GM06990 (cell line): ENCODE measurements at regions not wholly inside any gene's neighbourhood (a gene's known extent, or its start where the extent isn't known, plus 50 kb on each side); places are given as distances from the start of the nearest gene placed in this dataset.

Experiments
- DNase-seq: peaks from one replicate; pipeline ENCODE4 v3.0.0-alpha.2; 2011; ENCODE audit not compliant: insufficient read length; ENCODE audit errors: extremely low read depth
- H3K27me3 ChIP-seq: replicated peaks from 2 replicates; pipeline ENCODE4 v1.6.0; 2011; ENCODE audit warnings: low read length; ENCODE audit not compliant: control insufficient read depth, insufficient read depth
- H3K36me3 ChIP-seq: 2 replicates; pipeline ENCODE4 v1.5.1; 2011; ENCODE audit warnings: low read length; ENCODE audit not compliant: control insufficient read depth, insufficient read depth
- H3K4me3 ChIP-seq: replicated peaks from 2 replicates; pipeline ENCODE4 v1.5.1; 2011; ENCODE audit warnings: low read depth, mild to moderate bottlenecking, control low read depth, low read length
- TF ChIP-seq, protein P1 (sequence below): IDR thresholded peaks from 2 replicates; pipeline ENCODE4 v1.5.1; 2011; ENCODE audit warnings: low read length, control low read depth, mild to moderate bottlenecking, inconsistent platforms; ENCODE audit not compliant: insufficient read depth, poor library complexity, severe bottlenecking

DNA sequence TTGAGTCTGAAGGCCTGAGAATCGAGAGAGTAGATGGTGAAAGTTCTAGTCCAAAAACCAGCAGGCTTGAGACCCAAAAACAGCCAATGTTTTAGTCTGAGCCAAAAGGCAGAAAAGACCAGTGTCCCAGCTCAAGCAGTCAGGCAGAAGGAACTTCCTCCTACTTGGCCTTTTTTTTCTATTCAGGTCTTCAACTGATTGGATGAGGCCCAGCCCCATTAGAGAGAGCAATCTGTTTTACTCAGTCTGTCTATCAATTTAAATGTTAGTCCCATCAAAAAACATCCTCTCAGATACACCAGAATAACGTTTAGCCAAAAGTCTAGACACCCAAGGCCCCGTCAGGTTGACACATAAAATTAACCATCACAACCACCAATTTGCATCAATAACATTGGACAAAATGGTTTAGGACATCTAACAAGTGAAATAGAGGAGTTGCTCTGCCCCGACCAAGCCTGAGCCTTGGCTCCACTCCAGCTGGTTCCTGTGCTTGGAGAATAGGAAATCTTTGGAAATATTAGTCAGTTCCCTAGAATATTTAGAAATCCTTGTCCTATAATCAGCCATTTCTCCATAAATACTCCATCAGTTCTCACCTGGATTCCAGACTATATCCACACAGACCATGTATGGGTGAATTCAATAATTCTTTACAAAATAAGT lies 51.4 kb upstream of the LIPC start:
- TF ChIP-seq, protein P1, sequence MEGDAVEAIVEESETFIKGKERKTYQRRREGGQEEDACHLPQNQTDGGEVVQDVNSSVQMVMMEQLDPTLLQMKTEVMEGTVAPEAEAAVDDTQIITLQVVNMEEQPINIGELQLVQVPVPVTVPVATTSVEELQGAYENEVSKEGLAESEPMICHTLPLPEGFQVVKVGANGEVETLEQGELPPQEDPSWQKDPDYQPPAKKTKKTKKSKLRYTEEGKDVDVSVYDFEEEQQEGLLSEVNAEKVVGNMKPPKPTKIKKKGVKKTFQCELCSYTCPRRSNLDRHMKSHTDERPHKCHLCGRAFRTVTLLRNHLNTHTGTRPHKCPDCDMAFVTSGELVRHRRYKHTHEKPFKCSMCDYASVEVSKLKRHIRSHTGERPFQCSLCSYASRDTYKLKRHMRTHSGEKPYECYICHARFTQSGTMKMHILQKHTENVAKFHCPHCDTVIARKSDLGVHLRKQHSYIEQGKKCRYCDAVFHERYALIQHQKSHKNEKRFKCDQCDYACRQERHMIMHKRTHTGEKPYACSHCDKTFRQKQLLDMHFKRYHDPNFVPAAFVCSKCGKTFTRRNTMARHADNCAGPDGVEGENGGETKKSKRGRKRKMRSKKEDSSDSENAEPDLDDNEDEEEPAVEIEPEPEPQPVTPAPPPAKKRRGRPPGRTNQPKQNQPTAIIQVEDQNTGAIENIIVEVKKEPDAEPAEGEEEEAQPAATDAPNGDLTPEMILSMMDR: no peak
- DNase-seq: no peak
- Histone ChIP-seq H3K36me3 (no peaks in the 10 kb centered on the region), H3K27me3 (no peaks in the 10 kb centered on the region), H3K4me3 (no peak overlapping the region)

DNA sequence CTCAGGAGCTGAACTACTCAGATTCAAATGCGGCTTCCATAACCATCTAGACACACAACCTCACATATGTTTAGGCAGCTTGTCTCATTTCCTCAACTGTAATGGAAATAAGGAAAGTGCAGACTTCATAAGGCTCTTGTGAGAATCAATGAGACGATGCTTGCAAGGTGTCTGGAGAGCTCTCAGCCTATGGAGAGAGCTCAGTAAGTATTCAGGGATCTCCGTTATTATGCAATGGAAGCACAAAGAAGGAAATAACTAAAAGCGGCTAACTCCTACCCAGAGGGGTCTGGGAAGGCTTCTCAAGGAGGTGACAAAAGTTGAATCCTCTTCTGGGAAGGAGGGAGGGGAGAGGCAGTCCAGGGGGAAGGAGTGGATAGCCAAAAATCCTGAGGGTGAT lies 50.1 kb upstream of the LIPC start:
- H3K4me3 ChIP-seq: no peak overlapping the region
- DNase-seq: no peak
- no peaks in the 10 kb centered on the region for H3K27me3 ChIP-seq
- TF ChIP-seq, protein P1: no peak
- H3K36me3 ChIP-seq: no peaks in the 10 kb centered on the region
